Mononuclear cell (primary cell): ENCODE measurements at regions not wholly inside any gene's neighbourhood (a gene's known extent, or its start where the extent isn't known, plus 50 kb on each side); places are given as distances from the start of the nearest gene placed in this dataset.
"Not testable (repeated sequence)": the region's sequence is repeated elsewhere in the genome, so short reads cannot be mapped to it uniquely, and the experiment has no call there.

Experiments
- H3K27me3 ChIP-seq: 2 replicates; pipeline ENCODE4 v1.6.0; 2011; ENCODE audit warnings: low read length, control low read depth; ENCODE audit not compliant: insufficient read depth
- H3K4me1 ChIP-seq: 2 replicates; pipeline ENCODE4 v1.5.1; 2011; ENCODE audit warnings: mild to moderate bottlenecking, low read length, control low read depth; ENCODE audit not compliant: insufficient read depth
- H3K4me3 ChIP-seq: 2 replicates; pipeline ENCODE4 v1.5.1; 2011; ENCODE audit warnings: mild to moderate bottlenecking, low read length, moderate library complexity
- H3K9me3 ChIP-seq: 2 replicates; pipeline ENCODE4 v1.5.1; 2011; ENCODE audit warnings: low read depth, mild to moderate bottlenecking, control low read depth, low read length

- H3K9me3 ChIP-seq, result no peaks in the 10 kb centered on the region
- no peaks in the 10 kb centered on the region for H3K27me3 ChIP-seq
- H3K4me3 ChIP-seq, result no peak overlapping the region
- H3K4me1 ChIP-seq, result peaks cover 8% of the 10 kb centered on the region
These were observed 212.3 kb upstream of the MYLIP start for GRCh38 chr6:15916581-15916980.

- Histone ChIP-seq H3K9me3 (no peaks in the 10 kb centered on the region), H3K4me1 (peaks cover 5% of the 10 kb centered on the region), H3K4me3 (no peak overlapping the region), H3K27me3 (no peaks in the 10 kb centered on the region)
These were observed 213.2 kb upstream of the MYLIP start for GRCh38 chr6:15915508-15916178.

GRCh38 chr6:15914553-15914952 lies 214.3 kb upstream of the MYLIP start:
- H3K4me3 ChIP-seq, result no peak overlapping the region
- H3K27me3 ChIP-seq, result no peaks in the 10 kb centered on the region
- H3K9me3 ChIP-seq, result no peaks in the 10 kb centered on the region
- peaks cover 5% of the 10 kb centered on the region for H3K4me1 ChIP-seq

- H3K9me3 ChIP-seq, result no peaks in the 10 kb centered on the region
- no peak overlapping the region for H3K4me3 ChIP-seq
- peaks cover 5% of the 10 kb centered on the region for H3K4me1 ChIP-seq
- no peaks in the 10 kb centered on the region for H3K27me3 ChIP-seq
These were observed 215.3 kb upstream of the MYLIP start for GRCh38 chr6:15913573-15913972.

GRCh38 chr6:15912505-15913400 lies 216.1 kb upstream of the MYLIP start:
- Histone ChIP-seq H3K27me3 (no peaks in the 10 kb centered on the region), H3K4me1 (peaks cover 6% of the 10 kb centered on the region), H3K4me3 (no peak overlapping the region), H3K9me3 (no peaks in the 10 kb centered on the region)

- H3K9me3 ChIP-seq, result no peaks in the 10 kb centered on the region
- peaks cover 14% of the 10 kb centered on the region for H3K4me1 ChIP-seq
- no peak overlapping the region for H3K4me3 ChIP-seq
- no peaks in the 10 kb centered on the region for H3K27me3 ChIP-seq
These were observed 217.0 kb upstream of the MYLIP start for GRCh38 chr6:15911753-15912504.

- no peaks in the 10 kb centered on the region for H3K27me3 ChIP-seq
- H3K9me3 ChIP-seq, result no peaks in the 10 kb centered on the region
- peaks cover 36% of the 10 kb centered on the region for H3K4me1 ChIP-seq
- H3K4me3 ChIP-seq, result no peak overlapping the region
These were observed 219.4 kb upstream of the MYLIP start for GRCh38 chr6:15909290-15910070.

- Histone ChIP-seq H3K9me3 (no peaks in the 10 kb centered on the region), H3K4me3 (no peak overlapping the region), H3K27me3 (no peaks in the 10 kb centered on the region), H3K4me1 (peaks cover 38% of the 10 kb centered on the region)
These were observed 220.0 kb upstream of the MYLIP start for GRCh38 chr6:15908871-15909270.

- no peaks in the 10 kb centered on the region for H3K27me3 ChIP-seq
- H3K4me1 ChIP-seq, result peaks cover 38% of the 10 kb centered on the region
- no peak overlapping the region for H3K4me3 ChIP-seq
- H3K9me3 ChIP-seq, result no peaks in the 10 kb centered on the region
These were observed 220.9 kb upstream of the MYLIP start for GRCh38 chr6:15907914-15908518.

GRCh38 chr6:15907220-15907913 lies 221.5 kb upstream of the MYLIP start:
- not testable (repeated sequence) for H3K9me3 ChIP-seq, H3K27me3 ChIP-seq, H3K4me3 ChIP-seq
- H3K4me1 ChIP-seq, result peaks cover 37% of the 10 kb centered on the region

- H3K4me3 ChIP-seq, result no peak overlapping the region
- H3K9me3 ChIP-seq, result no peaks in the 10 kb centered on the region
- H3K27me3 ChIP-seq, result no peaks in the 10 kb centered on the region
- peaks cover 43% of the 10 kb centered on the region for H3K4me1 ChIP-seq
These were observed 222.4 kb upstream of the MYLIP start for GRCh38 chr6:15906420-15907016.

GRCh38 chr6:15905488-15906419 lies 223.1 kb upstream of the MYLIP start:
- H3K4me3 ChIP-seq, result no peak overlapping the region
- H3K4me1 ChIP-seq, result peaks cover 50% of the 10 kb centered on the region
- H3K9me3 ChIP-seq, result no peaks in the 10 kb centered on the region
- no peaks in the 10 kb centered on the region for H3K27me3 ChIP-seq
